WERI-Rb-1 (cell line): ENCODE measurements at regions not wholly inside any gene's neighbourhood (a gene's known extent, or its start where the extent isn't known, plus 50 kb on each side); places are given as distances from the start of the nearest gene placed in this dataset.

Experiments
- DNase-seq: peaks from one replicate; pipeline ENCODE4 v3.0.0-alpha.2; 2020
- H3K27ac ChIP-seq: fragments of 250-450 bp; sonication (Bioruptor Pico); 2 replicates; pipeline ENCODE4 v1.5.1; 2020; ENCODE audit warnings: mild to moderate bottlenecking, moderate library complexity
- H3K27me3 ChIP-seq: fragments of 250-450 bp; sonication (Bioruptor Pico); 2 replicates; pipeline ENCODE4 v1.5.1; 2021; ENCODE audit warnings: mild to moderate bottlenecking, low read depth, moderate library complexity; ENCODE audit not compliant: insufficient read depth, severe bottlenecking
- H3K36me3 ChIP-seq: fragments of 250-450 bp; sonication (Bioruptor Pico); 2 replicates; pipeline ENCODE4 v1.5.1; 2020; ENCODE audit warnings: mild to moderate bottlenecking, moderate library complexity
- H3K4me3 ChIP-seq: 2 replicates; pipeline ENCODE4 v1.5.1; 2011; ENCODE audit warnings: low read depth, mild to moderate bottlenecking, control low read depth, low read length
- H3K9me3 ChIP-seq: fragments of 250-450 bp; sonication (Bioruptor Pico); 2 replicates; pipeline ENCODE4 v1.5.1; 2021; ENCODE audit warnings: mild to moderate bottlenecking, moderate library complexity; ENCODE audit not compliant: severe bottlenecking
- TF ChIP-seq, protein P1 (sequence below): IDR thresholded peaks from 2 replicates; pipeline ENCODE4 v1.5.1; 2011; ENCODE audit warnings: low read depth, mild to moderate bottlenecking, control low read depth, inconsistent platforms, low read length

DNA sequence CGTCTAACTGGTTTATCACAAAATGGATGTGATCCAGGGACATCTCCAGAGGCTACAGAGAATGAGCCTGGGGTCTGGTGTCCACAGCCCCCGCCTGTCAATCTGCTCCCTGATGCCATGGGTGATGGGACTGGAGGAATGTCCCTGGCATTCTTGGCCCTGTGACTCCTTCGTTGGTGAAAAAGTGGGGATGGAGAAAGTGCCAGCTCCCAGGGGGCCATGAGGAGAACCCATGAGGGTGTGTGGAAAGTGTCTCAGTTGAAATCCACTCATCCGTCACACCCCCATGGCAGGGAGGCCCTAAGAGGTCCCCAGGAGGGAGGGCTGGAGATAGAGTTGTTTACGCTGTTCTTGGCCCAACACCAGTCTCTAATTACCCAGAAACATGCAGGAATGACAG is 322.0 kb downstream of the CTTN start:
- no peaks in the 10 kb centered on the region for H3K36me3 ChIP-seq
- DNase-seq = no peak
- TF ChIP-seq, protein P1, sequence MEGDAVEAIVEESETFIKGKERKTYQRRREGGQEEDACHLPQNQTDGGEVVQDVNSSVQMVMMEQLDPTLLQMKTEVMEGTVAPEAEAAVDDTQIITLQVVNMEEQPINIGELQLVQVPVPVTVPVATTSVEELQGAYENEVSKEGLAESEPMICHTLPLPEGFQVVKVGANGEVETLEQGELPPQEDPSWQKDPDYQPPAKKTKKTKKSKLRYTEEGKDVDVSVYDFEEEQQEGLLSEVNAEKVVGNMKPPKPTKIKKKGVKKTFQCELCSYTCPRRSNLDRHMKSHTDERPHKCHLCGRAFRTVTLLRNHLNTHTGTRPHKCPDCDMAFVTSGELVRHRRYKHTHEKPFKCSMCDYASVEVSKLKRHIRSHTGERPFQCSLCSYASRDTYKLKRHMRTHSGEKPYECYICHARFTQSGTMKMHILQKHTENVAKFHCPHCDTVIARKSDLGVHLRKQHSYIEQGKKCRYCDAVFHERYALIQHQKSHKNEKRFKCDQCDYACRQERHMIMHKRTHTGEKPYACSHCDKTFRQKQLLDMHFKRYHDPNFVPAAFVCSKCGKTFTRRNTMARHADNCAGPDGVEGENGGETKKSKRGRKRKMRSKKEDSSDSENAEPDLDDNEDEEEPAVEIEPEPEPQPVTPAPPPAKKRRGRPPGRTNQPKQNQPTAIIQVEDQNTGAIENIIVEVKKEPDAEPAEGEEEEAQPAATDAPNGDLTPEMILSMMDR = no peak
- H3K9me3 ChIP-seq = no peaks in the 10 kb centered on the region
- H3K4me3 ChIP-seq = no peak overlapping the region
- no peaks in the 10 kb centered on the region for H3K27me3 ChIP-seq
- no peak overlapping the region for H3K27ac ChIP-seq

DNA sequence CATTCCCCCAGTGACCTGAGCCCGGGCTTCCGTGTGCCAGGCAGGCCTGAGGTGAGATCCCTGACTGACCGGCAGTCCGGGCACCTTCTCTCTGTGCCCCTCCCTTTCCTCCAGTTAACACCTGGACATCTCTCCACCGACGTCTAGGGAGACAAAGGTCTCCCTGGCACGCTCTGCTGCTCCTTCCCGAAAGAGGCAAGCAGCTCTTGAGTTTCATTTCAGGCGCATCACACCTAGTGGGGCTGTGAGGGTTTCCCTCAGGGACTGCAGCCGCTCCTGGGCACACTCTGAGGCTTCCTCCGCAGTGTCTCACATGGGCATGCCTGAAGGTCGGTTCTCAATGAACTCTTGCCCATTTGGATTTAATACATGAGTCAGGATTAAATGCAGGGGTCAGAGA is 322.7 kb downstream of the CTTN start:
- Histone ChIP-seq H3K9me3 (no peaks in the 10 kb centered on the region), H3K27me3 (no peaks in the 10 kb centered on the region), H3K27ac (no peak overlapping the region), H3K36me3 (no peaks in the 10 kb centered on the region), H3K4me3 (no peak overlapping the region)
- TF ChIP-seq, protein P1 = no peak
- no peak for DNase-seq

DNA sequence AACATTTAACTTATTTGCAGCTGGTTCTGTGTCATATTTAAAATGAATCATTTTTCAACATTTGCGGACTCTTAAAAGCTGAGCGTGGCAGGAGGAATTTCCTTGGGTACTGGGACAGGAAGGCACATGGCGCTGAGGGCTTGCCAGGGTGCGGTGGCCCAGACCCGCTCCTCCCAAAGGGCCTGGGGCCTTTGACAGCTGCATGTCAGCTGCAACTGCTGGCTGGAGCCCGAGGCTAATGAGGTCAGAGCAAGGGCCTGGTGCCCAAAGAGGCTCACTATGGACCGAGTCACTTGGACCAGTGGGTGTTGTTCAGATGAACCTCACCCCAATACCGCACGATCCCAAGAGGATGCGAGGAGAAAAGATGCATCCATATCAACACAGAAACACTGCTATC is 326.9 kb downstream of the CTTN start:
- H3K36me3 ChIP-seq = no peaks in the 10 kb centered on the region
- DNase-seq = no peak
- H3K9me3 ChIP-seq = no peaks in the 10 kb centered on the region
- no peak overlapping the region for H3K4me3 ChIP-seq
- TF ChIP-seq, protein P1 = no peak
- no peaks in the 10 kb centered on the region for H3K27me3 ChIP-seq
- no peak overlapping the region for H3K27ac ChIP-seq

DNA sequence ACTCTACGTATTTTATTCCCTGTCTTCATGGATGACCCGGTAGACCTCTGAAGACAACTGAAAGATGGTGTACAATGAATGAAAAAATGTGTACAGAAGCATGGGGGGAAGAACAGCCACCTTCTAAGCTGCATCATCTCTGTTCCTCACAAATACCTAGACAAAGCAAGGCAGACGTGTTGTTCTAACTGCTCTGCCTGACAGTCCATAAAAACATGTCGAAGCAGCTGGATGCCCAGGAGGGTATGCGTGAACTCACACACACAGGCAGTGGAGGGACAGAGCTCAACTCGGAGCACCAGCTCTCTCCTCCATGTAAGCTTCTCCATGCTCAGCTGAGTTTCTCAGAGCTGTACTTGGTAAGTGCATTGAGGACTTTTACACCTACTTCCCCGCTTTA is 327.4 kb downstream of the CTTN start:
- Histone ChIP-seq H3K9me3 (no peaks in the 10 kb centered on the region), H3K36me3 (no peaks in the 10 kb centered on the region), H3K27ac (no peak overlapping the region), H3K27me3 (no peaks in the 10 kb centered on the region), H3K4me3 (no peak overlapping the region)
- DNase-seq = no peak
- TF ChIP-seq, protein P1 = no peak

- Histone ChIP-seq H3K9me3 (no peaks in the 10 kb centered on the region), H3K27me3 (no peaks in the 10 kb centered on the region), H3K4me3 (no peak overlapping the region), H3K36me3 (no peaks in the 10 kb centered on the region), H3K27ac (no peak overlapping the region)
- no peak for DNase-seq
- TF ChIP-seq, protein P1 = no peak
These were observed 328.7 kb downstream of the CTTN start for GRCh38 chr11:70727021-70727420.

DNA sequence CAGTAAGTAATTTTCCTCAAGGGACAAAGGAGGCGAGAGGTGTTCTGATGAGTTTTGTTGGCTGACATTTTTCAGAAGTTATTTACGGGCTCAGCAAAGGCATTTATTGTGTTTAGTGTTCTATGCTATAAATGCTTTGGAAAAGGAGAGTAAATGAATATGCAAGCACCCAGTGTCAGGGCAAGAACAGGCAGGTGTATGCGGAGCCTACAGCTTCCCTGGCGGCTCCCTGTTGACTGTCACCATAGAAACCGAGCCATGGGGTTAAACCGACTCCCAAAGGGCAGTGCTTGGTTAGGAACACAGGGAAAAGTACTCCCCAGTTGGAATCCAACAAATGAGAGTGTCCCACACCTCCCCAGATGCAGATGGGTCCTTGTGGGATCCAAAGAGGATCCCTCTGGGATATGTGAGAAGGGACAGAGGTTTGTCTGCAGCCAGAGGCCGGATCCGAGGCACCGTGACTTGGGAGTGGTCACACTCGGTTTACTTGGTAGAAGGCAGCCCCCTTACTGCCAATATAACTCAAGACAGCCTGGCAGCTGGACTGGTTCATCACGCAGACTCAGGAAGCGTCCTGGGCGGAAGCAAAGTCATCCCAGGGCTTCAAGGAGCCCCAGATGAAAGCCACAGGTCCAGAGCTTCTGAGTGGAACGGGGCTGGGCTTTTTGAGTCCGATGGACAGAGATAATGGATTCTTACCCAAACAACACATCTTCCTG is 329.7 kb downstream of the CTTN start:
- Histone ChIP-seq H3K27ac (no peak overlapping the region), H3K36me3 (no peaks in the 10 kb centered on the region), H3K9me3 (no peaks in the 10 kb centered on the region), H3K4me3 (no peak overlapping the region), H3K27me3 (no peaks in the 10 kb centered on the region)
- DNase-seq = no peak
- TF ChIP-seq, protein P1 = no peak
